HG03342 (cell line): ENCODE measurements at regions not wholly inside any gene's neighbourhood (a gene's known extent, or its start where the extent isn't known, plus 50 kb on each side); places are given as distances from the start of the nearest gene placed in this dataset.

ENCODE experiments used
- ATAC-seq: cut with Tn5 transposase; IDR thresholded peaks from one replicate; pipeline ENCODE4 v1.9.1; 2021; ENCODE audit warnings: mild to moderate bottlenecking, moderate library complexity; ENCODE audit not compliant: unreplicated experiment

GRCh38 chr6:14646371-14646770, 528.8 kb downstream of the CD83 start:
- ATAC-seq: no peak

- no peak for ATAC-seq
Measured at GRCh38 chr6:14647357-14647756, 529.8 kb downstream of the CD83 start.

GRCh38 chr6:14652536-14652935, 535.0 kb downstream of the CD83 start:
- ATAC-seq: no peak

- ATAC-seq: no peak
Measured at GRCh38 chr6:14655201-14656061, 537.9 kb downstream of the CD83 start.

GRCh38 chr6:14656078-14656521, 538.5 kb downstream of the CD83 start:
- ATAC-seq: no peak

- ATAC-seq: no peak
Measured at GRCh38 chr6:14656649-14657048, 539.1 kb downstream of the CD83 start.

- no peak for ATAC-seq
Measured at GRCh38 chr6:14658030-14658429, 540.5 kb downstream of the CD83 start.

- ATAC-seq: no peak
Measured at GRCh38 chr6:14658886-14659561, 541.5 kb downstream of the CD83 start.

- no peak for ATAC-seq
Measured at GRCh38 chr6:14659841-14660240, 542.3 kb downstream of the CD83 start.

- peak; percentile 70 for ATAC-seq
Measured at GRCh38 chr6:14660806-14661579, 543.4 kb downstream of the CD83 start.

GRCh38 chr6:14661691-14662090, 544.1 kb downstream of the CD83 start:
- ATAC-seq: no peak

- no peak for ATAC-seq
Measured at GRCh38 chr6:14664112-14664601, 546.6 kb downstream of the CD83 start.

- no peak for ATAC-seq
Measured at GRCh38 chr6:14664621-14665315, 547.2 kb downstream of the CD83 start.

GRCh38 chr6:14665827-14666724, 548.5 kb downstream of the CD83 start:
- no peak for ATAC-seq

GRCh38 chr6:14670806-14671205, 553.2 kb downstream of the CD83 start:
- ATAC-seq: no peak

- no peak for ATAC-seq
Measured at GRCh38 chr6:14671261-14671681, 553.7 kb downstream of the CD83 start.

- no peak for ATAC-seq
Measured at GRCh38 chr6:14671937-14672336, 554.4 kb downstream of the CD83 start.

- ATAC-seq: no peak
Measured at GRCh38 chr6:14673201-14673600, 555.6 kb downstream of the CD83 start.

- no peak for ATAC-seq
Measured at GRCh38 chr6:14674458-14674857, 556.9 kb downstream of the CD83 start.
